A673 (cell line): ENCODE measurements at regions not wholly inside any gene's neighbourhood (a gene's known extent, or its start where the extent isn't known, plus 50 kb on each side); places are given as distances from the start of the nearest gene placed in this dataset.
A peak's percentile ranks its signal among the peaks of the same experiment; 100 is the strongest.

Source experiments
- BruUV-seq: library from RNA; stranded (reverse); fragments of 400-500 nt; replicated peaks from 2 replicates; lab custom pipeline; 2021; lab: Mats Ljungman, UMichigan
- CTCF ChIA-PET: fragments of 300-600 bp; sonication (Branson Sonifier 250); formaldehyde crosslinking; loops from one replicate; lab custom pipeline; 2022; ENCODE audit warnings: antibody characterized with exemption; lab: Charles Lee
- POLR2A ChIA-PET: fragments of 300-600 bp; sonication (Branson Sonifier 250); formaldehyde crosslinking; loops from one replicate; lab custom pipeline; 2022; ENCODE audit warnings: antibody characterized with exemption; ENCODE audit not compliant: low non-redundant PET; lab: Charles Lee
- DNase-seq: peaks from one replicate; pipeline ENCODE4 v3.0.0-alpha.2; 2015; ENCODE audit warnings: low spot score
- H3K27ac ChIP-seq: fragments of 200-600 bp; sonication (generic); 2 replicates; pipeline ENCODE4 v1.5.1; 2016; ENCODE audit warnings: mixed run types, low read depth, mild to moderate bottlenecking, mixed read lengths, antibody characterized with exemption, low read length; ENCODE audit not compliant: poor library complexity, severe bottlenecking
- H3K27me3 ChIP-seq: fragments of 200-600 bp; sonication (generic); replicated peaks from 2 replicates; pipeline ENCODE4 v1.6.1; 2017; ENCODE audit warnings: mixed run types, low read depth, mild to moderate bottlenecking, mixed read lengths, antibody characterized with exemption, low read length; ENCODE audit not compliant: insufficient read depth, poor library complexity
- H3K36me3 ChIP-seq: fragments of 200-600 bp; sonication (generic); 2 replicates; pipeline ENCODE4 v1.6.1; 2016; ENCODE audit warnings: mixed run types, mild to moderate bottlenecking, mixed read lengths, antibody characterized with exemption, low read length; ENCODE audit not compliant: insufficient read depth, poor library complexity, severe bottlenecking
- H3K4me1 ChIP-seq: fragments of 200-600 bp; sonication (generic); 2 replicates; pipeline ENCODE4 v1.6.1; 2017; ENCODE audit warnings: mixed run types, mild to moderate bottlenecking, mixed read lengths, antibody characterized with exemption, low read length; ENCODE audit not compliant: insufficient read depth, poor library complexity, severe bottlenecking
- H3K4me3 ChIP-seq: fragments of 200-600 bp; sonication (generic); 2 replicates; pipeline ENCODE4 v1.5.1; 2016; ENCODE audit warnings: low read depth, mixed run types, mild to moderate bottlenecking, mixed read lengths, low read length; ENCODE audit not compliant: poor library complexity, severe bottlenecking
- H3K9me3 ChIP-seq: fragments of 200-600 bp; sonication (generic); 2 replicates; pipeline ENCODE4 v1.6.1; 2016; ENCODE audit warnings: mixed run types, low read depth, mild to moderate bottlenecking, mixed read lengths, antibody characterized with exemption, low read length; ENCODE audit not compliant: poor library complexity, severe bottlenecking
- CTCF ChIP-seq: fragments of 300-800, 200-600 bp; sonication (generic); conservative IDR thresholded peaks from 2 replicates; pipeline ENCODE4 v1.5.1; 2017; ENCODE audit warnings: low read depth, mild to moderate bottlenecking, antibody characterized with exemption, low read length, moderate library complexity, mixed read lengths
- EZH2 ChIP-seq: fragments of 200-600 bp; sonication (generic); IDR thresholded peaks from 2 replicates; pipeline ENCODE4 v1.6.1; 2017; ENCODE audit warnings: borderline replicate concordance, low read depth, mild to moderate bottlenecking, mixed read lengths, antibody characterized with exemption, low read length; ENCODE audit not compliant: poor library complexity, severe bottlenecking
- intact Hi-C: fragments of 100-400 bp; cut with micrococcal nuclease; formaldehyde crosslinking; loops from one replicate; pipeline ENCODE4 v1.10.0; 2022; ENCODE audit not compliant: unreplicated experiment

- no peaks in the 10 kb centered on the region for H3K4me1 ChIP-seq
- DNase-seq, result no peak
- no peaks in the 10 kb centered on the region for H3K36me3 ChIP-seq
- ChIA-PET POLR2A (no interaction called here), CTCF (interaction anchor here (0.5 kb wide), 1 partner anchor 316 kb away, joined by 3 read pairs; no protein-coding TSS in a partner anchor)
- intact Hi-C loops, result no loop called here
- no peak for TF ChIP-seq CTCF
- TF ChIP-seq EZH2, result no peak
- no peaks in the 10 kb centered on the region for H3K27me3 ChIP-seq
- H3K4me3 ChIP-seq, result no peak overlapping the region
- no peak overlapping the region for H3K27ac ChIP-seq
- no TSS peak for BruUV-seq
- no peaks in the 10 kb centered on the region for H3K9me3 ChIP-seq
Measured at GRCh38 chr12:112575559-112576067, 156.9 kb downstream of the PTPN11 start.

DNA sequence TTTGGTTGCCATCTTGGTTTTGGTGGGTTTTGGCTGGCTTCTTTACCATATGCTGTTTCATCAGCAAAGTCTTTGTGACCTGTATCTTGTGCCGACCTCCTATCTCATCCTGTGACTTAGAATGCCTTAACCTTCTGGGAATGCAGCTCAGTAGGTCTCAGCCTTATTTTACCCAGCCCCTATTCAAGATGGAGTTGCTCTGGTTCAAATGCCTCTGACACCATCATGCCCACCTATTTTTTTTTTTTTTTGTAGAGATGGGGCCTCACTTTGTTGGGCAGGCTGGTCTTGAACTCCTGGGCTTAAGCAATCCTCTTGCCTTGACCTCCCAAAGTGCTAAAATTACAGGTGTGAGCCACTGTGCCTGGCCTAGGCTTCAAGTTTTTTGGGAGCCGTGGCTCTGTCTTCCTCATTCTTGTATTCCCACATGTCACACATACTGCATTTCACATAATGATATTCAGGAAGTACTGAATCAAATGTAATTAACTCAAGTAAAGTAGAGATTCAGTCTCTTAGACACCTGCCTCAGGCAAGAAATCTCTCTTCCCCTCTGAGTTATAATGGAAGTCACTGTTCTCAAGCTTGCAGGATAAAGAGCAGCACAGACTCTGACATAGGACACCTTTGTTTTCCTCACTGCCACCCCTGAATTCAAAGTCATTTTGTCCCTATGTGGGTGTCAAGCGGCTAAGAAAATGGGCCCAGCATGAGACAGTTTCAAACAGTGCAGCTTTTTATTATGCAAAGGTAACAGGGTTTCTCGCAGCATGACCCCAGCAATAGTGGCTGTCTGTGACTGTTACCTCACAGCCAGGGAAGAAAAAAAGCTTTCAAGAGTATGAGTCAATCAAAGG lies 159.0 kb downstream of the PTPN11 start:
- TF ChIP-seq CTCF (no peak), EZH2 (no peak)
- H3K27me3 ChIP-seq, result no peaks in the 10 kb centered on the region
- H3K9me3 ChIP-seq, result no peaks in the 10 kb centered on the region
- H3K36me3 ChIP-seq, result no peaks in the 10 kb centered on the region
- DNase-seq, result peak; percentile 24
- no peak overlapping the region for H3K4me3 ChIP-seq
- no peaks in the 10 kb centered on the region for H3K4me1 ChIP-seq
- ChIA-PET CTCF (no interaction called here), POLR2A (no interaction called here)
- H3K27ac ChIP-seq, result no peak overlapping the region
- intact Hi-C loops, result no loop called here
- BruUV-seq, result no TSS peak

GRCh38 chr12:112584266-112584722 lies 165.5 kb downstream of the PTPN11 start:
- Histone ChIP-seq H3K4me3 (no peak overlapping the region), H3K27ac (no peak overlapping the region), H3K4me1 (no peaks in the 10 kb centered on the region), H3K9me3 (no peaks in the 10 kb centered on the region), H3K36me3 (no peaks in the 10 kb centered on the region), H3K27me3 (no peaks in the 10 kb centered on the region)
- no TSS peak for BruUV-seq
- intact Hi-C loops, result no loop called here
- peak; percentile 49 for DNase-seq
- TF ChIP-seq EZH2, result no peak
- TF ChIP-seq CTCF, result no peak
- CTCF ChIA-PET, result no interaction called here
- POLR2A ChIA-PET, result no interaction called here
